ENCODE measurements at regions not wholly inside any gene's neighbourhood (a gene's known extent, or its start where the extent isn't known, plus 50 kb on each side); places are given as distances from the start of the nearest gene placed in this dataset.

DNA sequence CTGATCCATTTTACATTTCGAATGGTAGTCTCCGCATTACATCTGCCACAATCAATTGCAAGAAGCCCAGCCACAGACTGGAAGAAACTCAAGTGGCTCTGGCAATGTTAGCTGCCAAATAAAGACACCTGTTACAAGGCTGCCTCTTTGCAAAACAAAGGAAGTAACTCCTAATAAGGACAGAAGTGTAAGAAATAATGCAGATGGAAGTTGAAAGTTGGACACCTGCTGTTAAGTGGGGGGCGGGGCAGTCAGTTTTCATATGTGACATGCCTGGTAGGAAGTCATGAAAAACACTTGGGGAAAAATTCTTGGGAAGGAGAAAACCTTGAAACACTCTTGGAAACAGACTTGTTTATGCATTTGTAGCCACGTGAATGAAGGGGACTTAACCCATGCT, 54.1 kb upstream of the ATP2C1 start:
- TF ChIP-seq CTCF (conservative IDR thresholded peaks at IDR 0.05): no peak
- Histone ChIP-seq H3K4me1 (ENCODE audit: control insufficient read depth, insufficient read depth, low read length) (no peaks in the 10 kb centered on the region), H3K9ac (ENCODE audit: extremely low read depth, low read length, poor library complexity, severe bottlenecking) (no peak overlapping the region), H3K27ac (ENCODE audit: low read depth, low read length) (no peak overlapping the region), H3K27me3 (ENCODE audit: control insufficient read depth, insufficient read depth, low read length, poor library complexity, severe bottlenecking) (no peaks in the 10 kb centered on the region), H3K9me3 (ENCODE audit: control insufficient read depth, low read length) (no peaks in the 10 kb centered on the region), H3K36me3 (ENCODE audit: control insufficient read depth, insufficient read depth, low read length) (no peaks in the 10 kb centered on the region), H3K4me3 (ENCODE audit: low read length) (no peak overlapping the region)
- H3K4me1 Mint-ChIP-seq: peaks cover 2% of the 10 kb centered on the region
- no peak overlapping the region for H3K4me3 Mint-ChIP-seq
- no peaks in the 10 kb centered on the region for H3K36me3 Mint-ChIP-seq (ENCODE audit: low read depth)
- no peaks in the 10 kb centered on the region for H3K9me3 Mint-ChIP-seq
- no peaks in the 10 kb centered on the region for H3K27me3 Mint-ChIP-seq (ENCODE audit: insufficient read depth)
- 51 to 59% methylated on average over 4 of the region's 4 CpGs for WGBS, 2 experiments (ENCODE audit: insufficient coverage in 1 of 2, insufficient read length in 1 of 2)
- no peak overlapping the region for H3K27ac Mint-ChIP-seq
- peak; percentile 64 for DNase-seq

DNA sequence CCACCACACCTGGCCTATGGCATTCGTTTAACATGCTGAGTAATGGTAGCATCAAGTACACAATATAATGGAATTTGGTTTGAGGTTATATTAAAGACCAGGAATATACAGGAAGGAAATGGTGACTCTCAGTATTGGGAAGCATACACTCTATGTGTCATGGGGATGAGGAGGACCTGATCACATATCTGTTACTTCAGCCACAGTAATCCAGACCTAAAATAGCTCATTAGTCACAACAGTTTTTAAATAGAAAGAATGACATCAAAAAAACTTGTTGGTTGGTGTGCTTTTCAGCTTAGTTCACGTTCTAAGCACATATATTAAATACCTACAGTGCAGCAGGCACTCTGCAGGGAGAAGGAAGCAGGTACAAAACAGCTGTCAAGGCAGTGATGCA, 52.5 kb upstream of the ATP2C1 start:
- Histone ChIP-seq H3K4me1 (ENCODE audit: control insufficient read depth, insufficient read depth, low read length) (no peaks in the 10 kb centered on the region), H3K27me3 (ENCODE audit: control insufficient read depth, insufficient read depth, low read length, poor library complexity, severe bottlenecking) (no peaks in the 10 kb centered on the region), H3K9me3 (ENCODE audit: control insufficient read depth, low read length) (no peaks in the 10 kb centered on the region), H3K27ac (ENCODE audit: low read depth, low read length) (no peak overlapping the region), H3K36me3 (ENCODE audit: control insufficient read depth, insufficient read depth, low read length) (no peaks in the 10 kb centered on the region), H3K4me3 (ENCODE audit: low read length) (no peak overlapping the region), H3K9ac (ENCODE audit: extremely low read depth, low read length, poor library complexity, severe bottlenecking) (no peak overlapping the region)
- peaks cover 2% of the 10 kb centered on the region for H3K4me1 Mint-ChIP-seq
- H3K4me3 Mint-ChIP-seq: no peak overlapping the region
- no peaks in the 10 kb centered on the region for H3K27me3 Mint-ChIP-seq (ENCODE audit: insufficient read depth)
- DNase-seq: no peak
- 86 to 100% methylated on average over 1 of the region's 2 CpGs for WGBS, 2 experiments (ENCODE audit: insufficient coverage in 1 of 2, insufficient read length in 1 of 2)
- no peak for TF ChIP-seq CTCF (conservative IDR thresholded peaks at IDR 0.05)
- H3K36me3 Mint-ChIP-seq (ENCODE audit: low read depth): no peaks in the 10 kb centered on the region
- no peak overlapping the region for H3K27ac Mint-ChIP-seq
- no peaks in the 10 kb centered on the region for H3K9me3 Mint-ChIP-seq

DNA sequence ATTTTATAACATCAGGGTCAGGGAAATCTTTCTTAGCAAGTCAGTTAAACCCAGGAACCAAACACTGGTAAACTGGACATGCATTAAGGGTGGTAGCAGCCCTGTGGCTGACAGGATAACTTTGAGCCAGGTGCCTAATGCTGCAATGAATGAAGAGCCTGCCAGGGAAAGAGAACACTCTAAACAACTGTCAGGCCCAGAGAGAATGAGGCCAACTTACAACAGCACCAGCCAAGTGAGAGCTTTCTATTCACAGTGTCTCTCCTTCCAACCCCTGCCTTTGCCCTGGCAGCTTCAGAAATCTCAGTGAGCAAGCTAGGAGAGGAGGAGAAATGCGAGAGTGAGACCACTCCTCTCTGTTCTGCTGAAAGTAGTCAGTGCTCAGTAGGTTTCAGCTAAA, 50.4 kb upstream of the ATP2C1 start:
- H3K27ac Mint-ChIP-seq: no peak overlapping the region
- no peaks in the 10 kb centered on the region for H3K36me3 ChIP-seq (ENCODE audit: control insufficient read depth, insufficient read depth, low read length)
- no peak for TF ChIP-seq CTCF (conservative IDR thresholded peaks at IDR 0.05)
- H3K27ac ChIP-seq (ENCODE audit: low read depth, low read length): no peak overlapping the region
- no peak overlapping the region for H3K9ac ChIP-seq (ENCODE audit: extremely low read depth, low read length, poor library complexity, severe bottlenecking)
- H3K4me1 Mint-ChIP-seq: peaks cover 2% of the 10 kb centered on the region
- H3K9me3 Mint-ChIP-seq: no peaks in the 10 kb centered on the region
- no peaks in the 10 kb centered on the region for H3K27me3 ChIP-seq (ENCODE audit: control insufficient read depth, insufficient read depth, low read length, poor library complexity, severe bottlenecking)
- no peak overlapping the region for H3K4me3 ChIP-seq (ENCODE audit: low read length)
- no peaks in the 10 kb centered on the region for H3K27me3 Mint-ChIP-seq (ENCODE audit: insufficient read depth)
- no peaks in the 10 kb centered on the region for H3K4me1 ChIP-seq (ENCODE audit: control insufficient read depth, insufficient read depth, low read length)
- no peaks in the 10 kb centered on the region for H3K36me3 Mint-ChIP-seq (ENCODE audit: low read depth)
- WGBS, 2 experiments (ENCODE audit: insufficient coverage in 1 of 2, insufficient read length in 1 of 2): 78 to 83% methylated on average over 1 of the region's 1 CpG
- no peak overlapping the region for H3K4me3 Mint-ChIP-seq
- H3K9me3 ChIP-seq (ENCODE audit: control insufficient read depth, low read length): no peaks in the 10 kb centered on the region
- DNase-seq: no peak

Data from endodermal cell (in vitro differentiated cells).